NCI-H748 (cell line): ENCODE measurements at regions not wholly inside any gene's neighbourhood (a gene's known extent, or its start where the extent isn't known, plus 50 kb on each side); places are given as distances from the start of the nearest gene placed in this dataset.

Source experiments
- DNase-seq: peaks from one replicate; lab custom pipeline; 2025; ENCODE audit not compliant: unreplicated experiment; lab: John Stamatoyannopoulos, UW

GRCh38 chr10:124230635-124231167 is 137.3 kb upstream of the CHST15 start:
- no peak for DNase-seq

- DNase-seq = no peak
Measured at GRCh38 chr10:124229989-124230634, 136.7 kb upstream of the CHST15 start.

GRCh38 chr10:124229201-124229988 is 136.0 kb upstream of the CHST15 start:
- DNase-seq = no peak

GRCh38 chr10:124228471-124228870 is 135.1 kb upstream of the CHST15 start:
- DNase-seq = no peak

GRCh38 chr10:124227988-124228387 is 134.6 kb upstream of the CHST15 start:
- DNase-seq = no peak

GRCh38 chr10:124227055-124227975 is 133.9 kb upstream of the CHST15 start:
- DNase-seq = no peak

GRCh38 chr10:124226271-124227054 is 133.1 kb upstream of the CHST15 start:
- no peak for DNase-seq

- no peak for DNase-seq
Measured at GRCh38 chr10:124225467-124226270, 132.3 kb upstream of the CHST15 start.

- DNase-seq = no peak
Measured at GRCh38 chr10:124225029-124225466, 131.7 kb upstream of the CHST15 start.

- no peak for DNase-seq
Measured at GRCh38 chr10:124224331-124225028, 131.1 kb upstream of the CHST15 start.

GRCh38 chr10:124223711-124224085 is 130.3 kb upstream of the CHST15 start:
- no peak for DNase-seq

- DNase-seq = no peak
Measured at GRCh38 chr10:124222988-124223710, 129.8 kb upstream of the CHST15 start.

- no peak for DNase-seq
Measured at GRCh38 chr10:124222318-124222987, 129.1 kb upstream of the CHST15 start.

- DNase-seq = no peak
Measured at GRCh38 chr10:124221356-124222317, 128.2 kb upstream of the CHST15 start.

- no peak for DNase-seq
Measured at GRCh38 chr10:124220971-124221355, 127.6 kb upstream of the CHST15 start.

GRCh38 chr10:124220547-124220946 is 127.1 kb upstream of the CHST15 start:
- DNase-seq = no peak

- no peak for DNase-seq
Measured at GRCh38 chr10:124219655-124220054, 126.3 kb upstream of the CHST15 start.
